OCI-LY3 (cell line): ENCODE measurements at regions not wholly inside any gene's neighbourhood (a gene's known extent, or its start where the extent isn't known, plus 50 kb on each side); places are given as distances from the start of the nearest gene placed in this dataset.
A peak's percentile ranks its signal among the peaks of the same experiment; 100 is the strongest.

Source experiments
- H2AFZ ChIP-seq: fragments of 200-600, 300-600 bp; shearing (Covaris generic); 2 replicates; pipeline ENCODE4 v1.6.0; 2014; ENCODE audit warnings: antibody characterized with exemption, low read depth, low read length
- H3K27ac ChIP-seq: fragments of 200-600, 300-600 bp; sonication (generic); 2 replicates; pipeline ENCODE4 v1.5.1; 2014; ENCODE audit warnings: mild to moderate bottlenecking, low read length, moderate library complexity, mixed read lengths
- H3K27me3 ChIP-seq: fragments of 200-600, 300-600 bp; sonication (generic); 2 replicates; pipeline ENCODE4 v1.6.1; 2014; ENCODE audit warnings: low read depth, low read length, mixed read lengths
- H3K36me3 ChIP-seq: fragments of 200-600, 300-600 bp; sonication (generic); replicated peaks from 2 replicates; pipeline ENCODE3; 2014; ENCODE audit warnings: low read depth, low read length, mixed read lengths
- H3K4me1 ChIP-seq: fragments of 300-600, 200-600 bp; sonication (generic); 2 replicates; pipeline ENCODE4 v1.6.1; 2014; ENCODE audit warnings: low read length, mixed read lengths
- H3K4me2 ChIP-seq: fragments of 200-600, 300-600 bp; sonication (generic); 2 replicates; pipeline ENCODE4 v1.6.1; 2014; ENCODE audit warnings: low read length, mixed read lengths
- H3K4me3 ChIP-seq: fragments of 300-600, 200-600 bp; sonication (generic); 2 replicates; pipeline ENCODE4 v1.5.1; 2014; ENCODE audit warnings: antibody characterized with exemption, mild to moderate bottlenecking, low read length, moderate library complexity
- H3K79me2 ChIP-seq: fragments of 300-600, 200-600 bp; shearing (Covaris generic); 2 replicates; pipeline ENCODE4 v1.6.1; 2014; ENCODE audit warnings: mild to moderate bottlenecking, low read length, mixed read lengths
- H3K9ac ChIP-seq: fragments of 300-600, 200-600 bp; shearing (Covaris generic); 2 replicates; pipeline ENCODE4 v1.6.0; 2014; ENCODE audit warnings: mild to moderate bottlenecking, low read length, moderate library complexity
- H3K9me3 ChIP-seq: fragments of 200-600, 300-600 bp; shearing (Covaris generic); 2 replicates; pipeline ENCODE4 v1.6.1; 2014; ENCODE audit warnings: low read length, mixed read lengths; ENCODE audit not compliant: insufficient read depth
- H4K20me1 ChIP-seq: fragments of 200-600, 300-600 bp; sonication (generic); 2 replicates; pipeline ENCODE4 v1.6.1; 2016; ENCODE audit warnings: low read length, mixed read lengths; ENCODE audit not compliant: insufficient read depth
- EZH2phosphoT487 ChIP-seq: fragments of 200-600 bp; shearing (Covaris generic); IDR thresholded peaks from 2 replicates; pipeline ENCODE4 v1.6.1; 2018; ENCODE audit warnings: antibody characterized with exemption, mixed run types, low read depth
- TF ChIP-seq, protein P1 (sequence below): fragments of 200-600, 300-600 bp; sonication (generic); IDR thresholded peaks from 2 replicates; pipeline ENCODE4 v1.5.1; 2014; ENCODE audit warnings: antibody characterized with exemption, low read length, low read depth

GRCh38 chr5:159825551-159826051, 90.7 kb upstream of the ADRA1B start:
- Histone ChIP-seq H3K4me2 (no peak overlapping the region), H3K9ac (no peak overlapping the region), H3K27ac (no peak overlapping the region), H2AFZ (no peak overlapping the region), H3K9me3 (no peaks in the 10 kb centered on the region), H4K20me1 (no peaks in the 10 kb centered on the region), H3K36me3 (no peaks in the 10 kb centered on the region), H3K4me3 (no peak overlapping the region), H3K4me1 (peaks cover 19% of the 10 kb centered on the region), H3K27me3 (no peaks in the 10 kb centered on the region), H3K79me2 (no peaks in the 10 kb centered on the region)
- TF ChIP-seq, protein P1, sequence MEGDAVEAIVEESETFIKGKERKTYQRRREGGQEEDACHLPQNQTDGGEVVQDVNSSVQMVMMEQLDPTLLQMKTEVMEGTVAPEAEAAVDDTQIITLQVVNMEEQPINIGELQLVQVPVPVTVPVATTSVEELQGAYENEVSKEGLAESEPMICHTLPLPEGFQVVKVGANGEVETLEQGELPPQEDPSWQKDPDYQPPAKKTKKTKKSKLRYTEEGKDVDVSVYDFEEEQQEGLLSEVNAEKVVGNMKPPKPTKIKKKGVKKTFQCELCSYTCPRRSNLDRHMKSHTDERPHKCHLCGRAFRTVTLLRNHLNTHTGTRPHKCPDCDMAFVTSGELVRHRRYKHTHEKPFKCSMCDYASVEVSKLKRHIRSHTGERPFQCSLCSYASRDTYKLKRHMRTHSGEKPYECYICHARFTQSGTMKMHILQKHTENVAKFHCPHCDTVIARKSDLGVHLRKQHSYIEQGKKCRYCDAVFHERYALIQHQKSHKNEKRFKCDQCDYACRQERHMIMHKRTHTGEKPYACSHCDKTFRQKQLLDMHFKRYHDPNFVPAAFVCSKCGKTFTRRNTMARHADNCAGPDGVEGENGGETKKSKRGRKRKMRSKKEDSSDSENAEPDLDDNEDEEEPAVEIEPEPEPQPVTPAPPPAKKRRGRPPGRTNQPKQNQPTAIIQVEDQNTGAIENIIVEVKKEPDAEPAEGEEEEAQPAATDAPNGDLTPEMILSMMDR = no peak
- TF ChIP-seq EZH2phosphoT487 = no peak

GRCh38 chr5:159826351-159827214, 89.7 kb upstream of the ADRA1B start:
- no peaks in the 10 kb centered on the region for H3K9me3 ChIP-seq
- peak overlapping the region; percentile 49 for H3K4me2 ChIP-seq
- peaks cover 19% of the 10 kb centered on the region for H3K4me1 ChIP-seq
- no peaks in the 10 kb centered on the region for H3K36me3 ChIP-seq
- no peak overlapping the region for H3K4me3 ChIP-seq
- no peak overlapping the region for H2AFZ ChIP-seq
- no peak overlapping the region for H3K9ac ChIP-seq
- TF ChIP-seq, protein P1 = no peak
- no peak for TF ChIP-seq EZH2phosphoT487
- no peaks in the 10 kb centered on the region for H4K20me1 ChIP-seq
- H3K27ac ChIP-seq = no peak overlapping the region
- no peaks in the 10 kb centered on the region for H3K79me2 ChIP-seq
- H3K27me3 ChIP-seq = no peaks in the 10 kb centered on the region

GRCh38 chr5:159827861-159828260, 88.4 kb upstream of the ADRA1B start:
- Histone ChIP-seq H3K9ac (no peak overlapping the region), H3K36me3 (no peaks in the 10 kb centered on the region), H4K20me1 (no peaks in the 10 kb centered on the region), H3K79me2 (no peaks in the 10 kb centered on the region), H3K4me2 (no peak overlapping the region), H3K27ac (no peak overlapping the region), H3K4me3 (no peak overlapping the region), H3K27me3 (no peaks in the 10 kb centered on the region), H2AFZ (no peak overlapping the region), H3K4me1 (peaks cover 19% of the 10 kb centered on the region), H3K9me3 (no peaks in the 10 kb centered on the region)
- no peak for TF ChIP-seq EZH2phosphoT487
- TF ChIP-seq, protein P1 = no peak

- no peak overlapping the region for H3K4me2 ChIP-seq
- no peaks in the 10 kb centered on the region for H3K79me2 ChIP-seq
- TF ChIP-seq EZH2phosphoT487 = no peak
- TF ChIP-seq, protein P1 = no peak
- no peaks in the 10 kb centered on the region for H4K20me1 ChIP-seq
- H3K4me1 ChIP-seq = no peaks in the 10 kb centered on the region
- H3K27me3 ChIP-seq = no peaks in the 10 kb centered on the region
- H2AFZ ChIP-seq = no peak overlapping the region
- H3K4me3 ChIP-seq = no peak overlapping the region
- no peak overlapping the region for H3K9ac ChIP-seq
- no peak overlapping the region for H3K27ac ChIP-seq
- no peaks in the 10 kb centered on the region for H3K9me3 ChIP-seq
- no peaks in the 10 kb centered on the region for H3K36me3 ChIP-seq
Observed at GRCh38 chr5:159832073-159832472, 84.2 kb upstream of the ADRA1B start.
